CD4-positive, alpha-beta T cell treated with Interleukin-15 for 4 hours (primary cell): ENCODE measurements at regions not wholly inside any gene's neighbourhood (a gene's known extent, or its start where the extent isn't known, plus 50 kb on each side); places are given as distances from the start of the nearest gene placed in this dataset.

Experiments
- DNase-seq: peaks from one replicate; pipeline ENCODE4 v3.0.0-alpha.2; 2020; ENCODE audit warnings: low spot score

GRCh38 chr10:108784534-108784933 lies 1138.8 kb downstream of the XPNPEP1 start:
- no peak for DNase-seq

GRCh38 chr10:108783897-108784296 lies 1139.4 kb downstream of the XPNPEP1 start:
- DNase-seq, result no peak

- no peak for DNase-seq
These were observed 1140.9 kb downstream of the XPNPEP1 start for GRCh38 chr10:108782411-108782810.

DNA sequence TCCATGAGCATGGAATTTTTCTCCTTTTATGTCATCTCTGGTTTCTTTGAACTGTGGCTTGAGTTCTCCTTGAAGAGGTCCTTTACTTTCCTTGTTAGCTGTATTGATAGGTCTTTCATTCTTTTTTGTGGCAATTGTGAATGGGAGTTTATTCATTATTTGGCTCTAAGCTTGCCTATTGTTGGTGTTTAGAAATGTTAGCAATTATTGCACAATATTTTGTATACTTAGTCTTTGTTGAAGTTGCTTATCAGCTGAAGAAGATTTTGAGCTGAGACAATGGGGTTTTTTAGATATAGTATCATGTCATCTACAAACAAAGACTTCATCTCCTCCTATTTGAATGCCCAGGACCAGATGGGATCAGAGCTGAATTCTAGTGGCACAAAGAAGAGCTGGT lies 1143.8 kb downstream of the XPNPEP1 start:
- no peak for DNase-seq

DNA sequence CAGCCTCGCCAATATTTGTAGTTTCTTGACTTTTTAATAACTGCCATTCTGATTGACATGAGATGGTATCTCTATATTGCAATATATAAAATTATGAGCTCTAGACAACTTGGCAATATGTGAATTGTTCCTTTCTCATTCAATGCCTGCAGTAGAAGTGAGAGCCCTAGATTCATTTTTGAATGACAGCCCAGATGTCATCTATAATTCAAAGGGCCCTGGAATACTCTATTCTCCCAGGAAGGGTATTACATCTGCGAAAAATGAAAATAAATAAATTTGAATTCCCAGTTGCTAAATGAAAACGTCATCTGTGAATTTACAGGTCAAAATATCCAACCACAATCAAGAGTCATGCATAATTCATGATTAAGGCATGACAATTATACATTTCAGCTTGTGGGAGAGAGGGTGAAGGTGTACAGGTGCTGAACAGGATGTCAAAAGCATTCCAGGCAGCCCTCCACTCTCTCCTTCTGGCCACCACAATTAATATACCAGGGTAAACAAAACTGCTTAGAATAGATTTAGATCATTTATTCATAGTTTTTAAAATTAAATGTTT lies 1147.3 kb downstream of the XPNPEP1 start:
- no peak for DNase-seq

GRCh38 chr10:108771106-108771505 lies 1152.2 kb downstream of the XPNPEP1 start:
- DNase-seq, result no peak

DNA sequence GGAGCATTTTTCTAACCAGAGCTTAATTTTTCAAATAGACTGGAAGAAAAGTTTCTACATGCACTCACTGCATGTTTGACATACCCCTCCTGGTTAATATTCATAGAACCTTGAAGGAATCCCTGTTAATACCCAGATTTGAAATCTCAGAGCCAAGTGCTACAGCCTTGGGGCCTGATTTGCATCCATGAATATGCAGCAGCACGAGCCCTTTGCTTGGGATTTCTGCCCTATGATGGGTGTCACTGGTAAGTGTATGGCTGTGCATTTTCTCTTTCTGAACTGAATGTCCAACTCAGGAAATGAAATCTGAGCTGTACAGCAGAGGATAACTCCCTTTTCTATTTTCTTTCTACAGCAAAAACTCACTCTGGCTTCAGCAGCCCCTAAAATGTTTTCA lies 1157.5 kb downstream of the XPNPEP1 start:
- no peak for DNase-seq

- no peak for DNase-seq
These were observed 1165.4 kb downstream of the XPNPEP1 start for GRCh38 chr10:108757946-108758345.

DNA sequence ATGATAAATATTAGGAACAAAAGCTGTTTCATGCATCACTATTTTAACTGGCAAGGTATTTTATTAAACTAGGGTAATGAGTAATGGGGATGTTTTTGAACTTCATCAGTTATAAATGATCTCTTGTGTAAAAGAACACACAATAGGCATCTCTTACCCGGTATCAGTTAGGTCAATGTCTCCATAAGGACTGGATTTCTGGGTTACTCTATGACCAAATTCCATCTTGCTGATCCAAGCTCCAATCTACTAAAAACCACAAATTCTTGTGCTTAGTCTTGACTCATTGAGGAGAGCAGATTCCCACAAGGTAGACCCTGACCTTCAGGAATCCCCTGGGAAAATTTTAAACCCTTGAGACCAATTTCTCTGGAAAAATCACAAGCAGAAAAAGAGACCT lies 1167.7 kb downstream of the XPNPEP1 start:
- no peak for DNase-seq

DNA sequence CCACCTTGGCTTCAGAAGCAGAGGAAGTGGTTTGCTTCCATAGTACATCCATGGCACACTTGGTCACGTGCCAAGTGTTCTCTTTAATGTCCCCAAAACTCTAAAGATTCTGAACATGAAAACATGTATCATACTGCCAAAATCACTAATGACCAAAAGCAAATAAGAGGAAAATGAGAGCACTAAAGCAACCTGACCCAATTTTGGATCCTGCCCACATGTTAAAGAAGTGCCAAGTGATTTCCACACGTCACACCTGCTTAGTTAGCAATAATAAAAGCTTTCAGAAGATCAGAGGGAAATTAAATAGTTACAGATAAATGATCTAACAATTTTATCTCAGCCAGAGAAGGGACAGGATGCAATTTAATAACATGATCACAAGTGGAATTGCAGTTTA lies 1170.0 kb downstream of the XPNPEP1 start:
- DNase-seq, result no peak

DNA sequence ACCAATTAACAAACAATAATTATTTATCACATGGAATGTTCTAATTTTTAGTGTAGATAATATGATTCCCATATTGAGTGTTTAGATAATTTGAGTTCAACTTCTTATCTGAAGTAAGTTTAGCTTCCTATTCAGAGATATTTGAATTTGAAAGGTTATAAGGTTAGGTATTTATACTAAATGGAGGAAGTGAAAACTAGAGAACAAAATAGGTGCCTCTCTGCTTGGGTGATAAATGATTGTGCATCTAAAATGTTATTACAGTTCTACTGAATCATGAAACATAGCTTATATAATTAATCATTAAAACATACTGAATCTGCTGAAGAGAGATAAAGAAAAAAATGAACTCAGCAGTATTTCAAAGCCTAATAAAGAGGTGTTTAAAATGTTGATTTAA lies 1174.3 kb downstream of the XPNPEP1 start:
- DNase-seq, result no peak

DNA sequence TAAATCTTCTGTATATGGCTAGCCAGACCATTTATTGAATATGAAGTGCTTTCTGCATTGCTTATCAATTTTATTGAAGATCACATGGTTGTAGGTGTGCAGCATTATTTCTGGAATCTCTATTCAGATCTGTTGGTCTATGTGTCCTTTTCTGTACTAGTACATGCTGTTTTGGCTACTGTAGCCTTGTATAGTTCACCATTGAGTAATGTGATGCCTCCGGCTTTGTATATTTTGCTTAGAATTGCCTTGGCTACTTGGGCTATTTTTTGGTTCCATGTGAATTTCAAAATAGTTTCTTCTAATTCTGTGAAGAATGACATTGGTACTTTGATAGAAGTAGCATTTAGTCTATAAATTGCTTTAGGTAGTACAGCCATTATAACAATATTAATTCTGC lies 1187.2 kb downstream of the XPNPEP1 start:
- DNase-seq, result no peak

GRCh38 chr10:108735380-108735779 lies 1187.9 kb downstream of the XPNPEP1 start:
- no peak for DNase-seq

DNA sequence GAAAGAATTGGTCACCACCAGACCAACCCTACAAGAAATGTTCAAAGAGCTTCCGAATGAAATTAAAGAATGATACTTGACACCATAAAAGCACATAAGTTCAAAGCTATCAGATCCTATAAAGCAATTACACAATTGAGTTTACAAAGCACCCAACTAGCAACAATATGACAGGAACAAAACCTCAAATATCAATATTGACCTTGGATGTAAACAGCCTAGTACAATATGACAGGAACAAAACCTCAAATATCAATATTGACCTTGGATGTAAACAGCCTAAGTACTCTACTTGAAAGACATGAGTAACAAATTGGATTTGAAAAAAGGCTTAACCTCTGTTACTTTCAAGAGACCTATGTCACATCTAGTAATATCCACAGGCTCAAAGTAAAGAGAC lies 1201.4 kb downstream of the XPNPEP1 start:
- DNase-seq, result no peak

DNA sequence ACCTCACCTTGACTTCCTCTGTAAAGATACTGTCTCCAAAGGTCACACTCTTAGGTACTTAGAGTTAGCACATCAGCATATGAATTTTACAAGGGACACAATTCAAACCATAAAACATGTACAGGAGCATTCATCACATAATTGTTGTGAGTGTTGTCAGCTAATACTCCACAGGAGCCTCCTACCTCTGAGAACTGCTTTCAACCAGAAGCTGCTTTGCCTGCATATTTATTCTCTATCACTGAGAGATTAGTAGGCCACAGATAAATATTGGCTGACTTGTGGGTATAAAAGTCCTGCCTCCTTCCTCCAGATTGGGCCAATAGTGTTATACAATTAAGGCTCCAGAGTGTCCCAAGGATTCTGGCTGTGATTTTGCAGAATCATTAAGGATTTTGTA lies 1207.0 kb downstream of the XPNPEP1 start:
- no peak for DNase-seq

- DNase-seq, result no peak
These were observed 1213.2 kb downstream of the XPNPEP1 start for GRCh38 chr10:108709927-108710722.

DNA sequence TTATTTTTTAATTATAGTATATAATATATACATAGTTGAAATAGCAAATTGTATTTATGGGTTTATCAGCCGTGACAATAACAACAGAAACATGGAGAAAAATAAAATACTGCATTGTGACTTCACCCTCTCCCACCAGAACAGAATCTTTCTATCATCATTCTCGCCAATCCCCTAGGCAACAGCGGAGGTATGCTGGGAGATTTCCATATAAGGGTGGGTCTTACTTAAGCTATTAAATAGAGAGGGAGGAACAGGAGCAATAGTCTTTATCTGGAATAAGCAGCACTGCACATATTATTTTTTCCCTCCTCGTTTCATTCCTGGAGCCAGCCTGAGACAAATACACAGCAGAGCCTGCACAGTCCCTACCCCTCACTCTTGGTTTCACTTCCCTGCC lies 1214.9 kb downstream of the XPNPEP1 start:
- no peak for DNase-seq

- no peak for DNase-seq
These were observed 1226.4 kb downstream of the XPNPEP1 start for GRCh38 chr10:108696792-108697477.

GRCh38 chr10:108691126-108691525 lies 1232.2 kb downstream of the XPNPEP1 start:
- no peak for DNase-seq

GRCh38 chr10:108690530-108690929 lies 1232.8 kb downstream of the XPNPEP1 start:
- DNase-seq, result no peak

- DNase-seq, result no peak
These were observed 1233.4 kb downstream of the XPNPEP1 start for GRCh38 chr10:108689891-108690290.

DNA sequence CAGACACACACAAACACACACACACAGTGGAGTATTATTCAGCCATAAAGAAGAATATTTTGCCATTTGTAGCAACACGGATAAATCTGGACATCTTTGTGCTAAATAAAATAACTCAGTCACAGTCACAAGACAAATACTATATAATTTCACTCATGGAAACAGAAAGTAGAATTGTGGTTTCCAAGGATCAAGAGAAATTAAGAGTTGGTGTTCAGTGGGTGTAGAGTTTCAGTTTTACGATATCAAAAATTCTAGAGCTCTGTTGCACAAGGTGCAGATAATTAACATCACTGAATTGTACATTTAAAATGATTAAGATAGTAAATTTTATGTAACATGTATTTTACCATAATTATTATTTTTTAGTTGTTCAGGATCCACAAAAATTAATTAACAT lies 1235.0 kb downstream of the XPNPEP1 start:
- DNase-seq, result no peak

DNA sequence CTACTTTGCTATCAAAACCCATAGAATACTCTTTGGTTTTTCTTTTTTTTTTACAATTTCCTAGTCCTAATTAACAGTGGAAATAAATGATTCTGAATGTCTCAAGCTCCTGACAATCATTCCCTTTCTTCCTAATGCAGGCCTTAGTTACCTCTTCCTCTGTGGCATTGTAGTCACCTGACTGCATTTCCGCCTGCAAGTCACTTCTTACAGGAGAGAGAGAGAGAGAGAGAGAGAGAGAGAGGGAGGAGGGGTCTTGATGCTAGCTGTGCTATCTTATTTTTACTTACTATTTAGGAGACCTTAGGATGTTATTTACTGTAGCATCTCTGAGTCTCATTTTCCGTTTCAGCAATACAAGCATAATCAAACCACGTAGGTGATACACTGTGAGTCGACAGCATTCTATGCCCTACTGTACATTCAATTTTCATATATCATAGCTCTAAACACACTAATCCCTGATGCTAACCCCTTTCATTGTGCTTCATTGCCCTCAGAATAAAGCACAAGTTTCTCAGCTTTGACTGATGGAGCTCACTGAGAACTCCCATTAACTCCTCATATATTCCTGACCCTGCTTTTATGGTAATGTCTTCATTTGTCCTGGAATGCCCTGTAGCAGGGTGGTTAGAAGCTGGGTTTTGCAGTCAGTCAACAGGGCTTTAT lies 1237.3 kb downstream of the XPNPEP1 start:
- no peak for DNase-seq
